ENCODE measurements at regions not wholly inside any gene's neighbourhood (a gene's known extent, or its start where the extent isn't known, plus 50 kb on each side); places are given as distances from the start of the nearest gene placed in this dataset.

GRCh38 chr13:56528040-56528790, 612.5 kb upstream of the PRR20A start:
- TF ChIP-seq CTCF (conservative IDR thresholded peaks at IDR 0.05 in 1 of 2, IDR thresholded peaks at IDR 0.05 in 1 of 2; ENCODE audit: low read depth in 1 of 2, low read length in 2 of 2) (no peak), EZH2 (IDR thresholded peaks at IDR 0.05; ENCODE audit: low read length, missing control alignments) (no peak)
